ENCODE measurements at regions not wholly inside any gene's neighbourhood (a gene's known extent, or its start where the extent isn't known, plus 50 kb on each side); places are given as distances from the start of the nearest gene placed in this dataset.
"Not testable (repeated sequence)": the region's sequence is repeated elsewhere in the genome, so short reads cannot be mapped to it uniquely, and the experiment has no call there.

- DNase-seq = peak; percentile 0
Measured at GRCh38 chrY:11461406-11461805, 1239.6 kb upstream of the USP9Y start.

GRCh38 chrY:11466778-11467177, 1234.3 kb upstream of the USP9Y start:
- not testable (repeated sequence) for DNase-seq
